B cell (primary cell): ENCODE measurements at regions not wholly inside any gene's neighbourhood (a gene's known extent, or its start where the extent isn't known, plus 50 kb on each side); places are given as distances from the start of the nearest gene placed in this dataset.

Source experiments
- ATAC-seq: fragments of 200-7000 bp; cut with Tn5 transposase; one replicate; pipeline ENCODE4 v1.10.0; 2021; ENCODE audit warnings: low read depth, mild to moderate bottlenecking, moderate number of reproducible peaks, moderate library complexity
- CTCF ChIA-PET: fragments of 350-600 bp; sonication (Branson Sonifier 250); formaldehyde crosslinking; loops from one replicate; lab custom pipeline; 2021; ENCODE audit warnings: antibody characterized with exemption, inconsistent platforms; lab: Charles Lee
- POLR2A ChIA-PET: fragments of 350-600 bp; sonication (Branson Sonifier 250); formaldehyde crosslinking; loops from one replicate; lab custom pipeline; 2021; ENCODE audit warnings: antibody characterized with exemption; lab: Charles Lee
- DNase-seq: peaks from one replicate; pipeline ENCODE4 v3.0.0; 2013
- H2AFZ ChIP-seq: 2 replicates; pipeline ENCODE4 v1.6.1; 2012; ENCODE audit warnings: mild to moderate bottlenecking, low read depth, low read length; ENCODE audit not compliant: insufficient read depth, poor library complexity, severe bottlenecking
- H3K27ac ChIP-seq, 2 donors: 1 replicate in 1 of 2; 2 replicates in 1 of 2; pipeline ENCODE4 v1.5.1; 2012 to 2013; ENCODE audit warnings: low read length in 2 of 2, mild to moderate bottlenecking in 2 of 2, moderate library complexity in 1 of 2
- H3K27me3 ChIP-seq, 4 experiments: fragments of 200-600 bp in 1 of 4; sonication (generic) in 1 of 4; replicated peaks in 1 of 4; 1 replicate in 2 of 4; 2 replicates in 2 of 4; pipeline versions ENCODE4 v1.6.1 to v1.7.0; 2013 to 2016; ENCODE audit warnings: low read length in 3 of 4, mild to moderate bottlenecking in 2 of 4, mixed read lengths in 1 of 4, moderate library complexity in 1 of 4; ENCODE audit not compliant: insufficient read depth in 4 of 4, control insufficient read depth in 3 of 4; ENCODE audit errors: control extremely low read depth in 1 of 4
- H3K36me3 ChIP-seq, 2 experiments: replicated peaks in 1 of 2; 1 replicate in 1 of 2; 2 replicates in 1 of 2; pipeline versions ENCODE4 v1.6.1 to v1.7.1; 2013; ENCODE audit warnings: low read length in 1 of 2; ENCODE audit not compliant: insufficient read depth in 2 of 2, control insufficient read depth in 1 of 2; ENCODE audit errors: control extremely low read depth in 1 of 2, extremely low read depth in 1 of 2
- H3K4me1 ChIP-seq, 2 donors: fragments of 200-600 bp in 1 of 2; sonication (generic) in 1 of 2; 1 replicate in 1 of 2; 2 replicates in 1 of 2; pipeline versions ENCODE4 v1.5.1 to v1.6.1; 2013 to 2017; ENCODE audit warnings: low read length in 2 of 2; ENCODE audit not compliant: control insufficient read depth in 2 of 2, insufficient read depth in 2 of 2
- H3K4me2 ChIP-seq: replicated peaks from 2 replicates; pipeline ENCODE3; 2012; ENCODE audit warnings: mild to moderate bottlenecking, low read depth, low read length; ENCODE audit not compliant: poor library complexity, severe bottlenecking
- H3K4me3 ChIP-seq, 5 experiments: fragments of 200-600 bp in 1 of 5; sonication (generic) in 1 of 5; 1 replicate in 3 of 5; 2 replicates in 2 of 5; pipeline versions ENCODE4 v1.5.1 to v1.7.0; 2011 to 2016; ENCODE audit warnings: low read length in 4 of 5, mild to moderate bottlenecking in 4 of 5, low read depth in 2 of 5, control low read depth in 1 of 5, moderate library complexity in 1 of 5; ENCODE audit not compliant: insufficient read depth in 1 of 5; ENCODE audit errors: control extremely low read depth in 1 of 5, extremely low read depth in 1 of 5
- H3K79me2 ChIP-seq: fragments of 200-600 bp; sonication (generic); one replicate; pipeline ENCODE4 v1.6.0; 2016; ENCODE audit warnings: low read length; ENCODE audit not compliant: control insufficient read depth, insufficient read depth
- H3K9ac ChIP-seq: fragments of 200-600 bp; sonication (generic); 2 replicates; pipeline ENCODE4 v1.6.1; 2017; ENCODE audit warnings: mild to moderate bottlenecking, low read length, moderate library complexity
- H3K9me3 ChIP-seq, 3 donors: one replicate each; pipeline versions ENCODE4 v1.6.1 to v1.7.1; 2013; ENCODE audit warnings: low read length in 2 of 3; ENCODE audit not compliant: control insufficient read depth in 2 of 3, insufficient read depth in 1 of 3; ENCODE audit errors: control extremely low read depth in 1 of 3
- H4K20me1 ChIP-seq: 2 replicates; pipeline ENCODE4 v1.6.0; 2012; ENCODE audit warnings: mild to moderate bottlenecking, low read length; ENCODE audit not compliant: insufficient read depth, control insufficient read depth, poor library complexity, severe bottlenecking
- H3K27ac Mint-ChIP-seq: one replicate; pipeline ENCODE4 v1.8.0; 2021; ENCODE audit warnings: mixed read lengths
- H3K27me3 Mint-ChIP-seq: one replicate; pipeline ENCODE4 v1.8.0; 2021; ENCODE audit warnings: mixed read lengths
- H3K4me1 Mint-ChIP-seq: one replicate; pipeline ENCODE4 v1.8.0; 2021; ENCODE audit warnings: mixed read lengths
- H3K4me3 Mint-ChIP-seq: one replicate; pipeline ENCODE4 v1.8.0; 2021; ENCODE audit warnings: mixed read lengths
- H3K9me3 Mint-ChIP-seq: one replicate; pipeline ENCODE4 v1.8.0; 2022; ENCODE audit warnings: mixed read lengths; ENCODE audit not compliant: insufficient read depth
- EZH2 ChIP-seq: IDR thresholded peaks from 2 replicates; pipeline ENCODE4 v1.6.1; 2012; ENCODE audit warnings: borderline replicate concordance, low read depth, mild to moderate bottlenecking, moderate library complexity, low read length; ENCODE audit not compliant: insufficient read depth, poor library complexity, severe bottlenecking
- WGBS: methylation state at CpG from one replicate; pipeline ENCODE4 v1.1.5; 2013; ENCODE audit warnings: missing lambda C conversion rate; ENCODE audit not compliant: insufficient coverage; 5-methylcytosine and 5-hydroxymethylcytosine counted together
- intact Hi-C: fragments of 100-400 bp; cut with micrococcal nuclease; formaldehyde crosslinking; loops from one replicate; pipeline ENCODE4 v1.10.0; 2022
- TF ChIP-seq, protein P1 (sequence below): fragments of 200-600 bp; IDR thresholded peaks from one replicate; pipeline ENCODE4 v1.8.0; 2022; ENCODE audit warnings: antibody characterized with exemption, mild to moderate bottlenecking

DNA sequence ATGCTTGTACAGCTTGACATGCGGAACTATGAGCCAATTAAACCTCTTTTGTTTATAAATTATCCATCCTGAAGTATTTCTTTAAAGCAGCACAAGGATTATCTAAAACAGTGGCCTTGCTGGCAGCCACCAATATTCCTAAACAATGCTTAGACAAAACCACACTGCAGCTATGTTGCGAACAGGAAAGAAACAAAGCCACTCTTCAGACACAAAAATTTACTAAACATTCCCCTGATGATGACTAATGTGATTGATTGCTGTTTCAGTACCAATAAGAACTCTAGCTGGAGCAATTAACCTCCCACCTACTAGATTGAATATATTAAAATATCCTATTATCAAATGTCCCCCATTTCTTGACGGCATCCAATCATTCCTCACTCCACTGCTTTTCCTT, 325.8 kb upstream of the REG3G start:
- H3K4me3 Mint-ChIP-seq: no peak overlapping the region
- no peak overlapping the region for H2AFZ ChIP-seq
- TF ChIP-seq EZH2: no peak
- TF ChIP-seq, protein P1, sequence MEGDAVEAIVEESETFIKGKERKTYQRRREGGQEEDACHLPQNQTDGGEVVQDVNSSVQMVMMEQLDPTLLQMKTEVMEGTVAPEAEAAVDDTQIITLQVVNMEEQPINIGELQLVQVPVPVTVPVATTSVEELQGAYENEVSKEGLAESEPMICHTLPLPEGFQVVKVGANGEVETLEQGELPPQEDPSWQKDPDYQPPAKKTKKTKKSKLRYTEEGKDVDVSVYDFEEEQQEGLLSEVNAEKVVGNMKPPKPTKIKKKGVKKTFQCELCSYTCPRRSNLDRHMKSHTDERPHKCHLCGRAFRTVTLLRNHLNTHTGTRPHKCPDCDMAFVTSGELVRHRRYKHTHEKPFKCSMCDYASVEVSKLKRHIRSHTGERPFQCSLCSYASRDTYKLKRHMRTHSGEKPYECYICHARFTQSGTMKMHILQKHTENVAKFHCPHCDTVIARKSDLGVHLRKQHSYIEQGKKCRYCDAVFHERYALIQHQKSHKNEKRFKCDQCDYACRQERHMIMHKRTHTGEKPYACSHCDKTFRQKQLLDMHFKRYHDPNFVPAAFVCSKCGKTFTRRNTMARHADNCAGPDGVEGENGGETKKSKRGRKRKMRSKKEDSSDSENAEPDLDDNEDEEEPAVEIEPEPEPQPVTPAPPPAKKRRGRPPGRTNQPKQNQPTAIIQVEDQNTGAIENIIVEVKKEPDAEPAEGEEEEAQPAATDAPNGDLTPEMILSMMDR: no peak
- H3K27ac Mint-ChIP-seq: no peak overlapping the region
- 86% methylated on average over 1 of the region's 3 CpGs for WGBS
- H3K36me3 ChIP-seq: no peaks in the 10 kb centered on the region
- no peak overlapping the region for H3K9ac ChIP-seq
- no peaks in the 10 kb centered on the region for H4K20me1 ChIP-seq
- no peak for DNase-seq
- ChIA-PET CTCF (no interaction called here), POLR2A (no interaction called here)
- no peak overlapping the region for H3K4me2 ChIP-seq
- no peaks in the 10 kb centered on the region for H3K79me2 ChIP-seq
- ATAC-seq: no peak
- H3K4me3 ChIP-seq: no peak overlapping the region
- no peaks in the 10 kb centered on the region for H3K4me1 Mint-ChIP-seq
- no peaks in the 10 kb centered on the region for H3K9me3 Mint-ChIP-seq
- no peaks in the 10 kb centered on the region for H3K4me1 ChIP-seq
- peaks cover 0 to 4% (median 0%) of the 10 kb centered on the region in 3 donors for H3K9me3 ChIP-seq
- intact Hi-C loops: no loop called here
- H3K27me3 Mint-ChIP-seq: no peaks in the 10 kb centered on the region
- no peaks in the 10 kb centered on the region for H3K27me3 ChIP-seq
- no peak overlapping the region for H3K27ac ChIP-seq

DNA sequence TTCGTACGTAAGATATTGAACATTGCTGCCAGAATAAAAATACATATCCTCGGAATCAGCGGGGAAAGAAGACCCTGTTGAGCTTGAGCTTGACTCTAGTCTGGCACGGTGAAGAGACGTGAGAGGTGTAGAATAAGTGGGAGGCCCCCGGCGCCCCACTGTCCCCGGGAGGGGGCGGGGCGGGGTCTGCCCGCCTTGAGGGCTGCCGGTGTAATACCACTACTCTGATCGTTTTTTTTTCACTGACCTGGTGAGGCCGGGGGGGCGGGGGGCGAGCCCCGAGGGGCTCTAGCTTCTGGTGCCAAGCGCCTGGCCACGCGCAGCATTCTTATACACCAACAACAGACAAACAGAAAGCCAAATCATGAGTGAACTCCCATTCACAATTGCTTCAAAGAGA, 324.0 kb upstream of the REG3G start:
- no peak overlapping the region for H3K4me2 ChIP-seq
- Mint-ChIP-seq H3K27ac (no peak overlapping the region), H3K9me3 (no peaks in the 10 kb centered on the region), H3K4me1 (no peaks in the 10 kb centered on the region), H3K27me3 (no peaks in the 10 kb centered on the region), H3K4me3 (no peak overlapping the region)
- H3K27me3 ChIP-seq: no peaks in the 10 kb centered on the region
- no peak for ATAC-seq
- no peak overlapping the region for H3K27ac ChIP-seq
- H3K4me1 ChIP-seq: no peaks in the 10 kb centered on the region
- CTCF ChIA-PET: no interaction called here
- no peaks in the 10 kb centered on the region for H4K20me1 ChIP-seq
- no peaks in the 10 kb centered on the region for H3K79me2 ChIP-seq
- no peak for DNase-seq
- H3K9me3 ChIP-seq: peaks cover 0 to 4% (median 0%) of the 10 kb centered on the region in 3 donors
- no peaks in the 10 kb centered on the region for H3K36me3 ChIP-seq
- POLR2A ChIA-PET: no interaction called here
- H3K4me3 ChIP-seq: no peak overlapping the region
- H2AFZ ChIP-seq: no peak overlapping the region
- 95% methylated on average over 10 of the region's 21 CpGs for WGBS
- intact Hi-C loops: no loop called here
- TF ChIP-seq, protein P1: no peak
- no peak for TF ChIP-seq EZH2
- no peak overlapping the region for H3K9ac ChIP-seq
